GM12878 (cell line): ENCODE measurements at regions not wholly inside any gene's neighbourhood (a gene's known extent, or its start where the extent isn't known, plus 50 kb on each side); places are given as distances from the start of the nearest gene placed in this dataset.

Experiments
- ATAC-seq: fragments of 200-7000 bp; cut with Tn5 transposase; 3 replicates; pipeline ENCODE4 v1.9.1; 2020; ENCODE audit warnings: mild to moderate bottlenecking, moderate library complexity
- BruUV-seq: library from RNA; stranded (reverse); fragments of 400-500 nt; replicated peaks from 2 replicates; lab custom pipeline; 2021; lab: Mats Ljungman, UMichigan
- CTCF ChIA-PET: fragments of 300-600 bp; sonication (Branson Sonifier 250); formaldehyde crosslinking; extraction: SDS; loops from one replicate; lab custom pipeline; 2021; ENCODE audit warnings: inconsistent platforms; lab: Yijun Ruan, JAX
- POLR2A ChIA-PET: fragments of 350-600 bp; formaldehyde crosslinking; extraction: SDS; loops from one replicate; lab custom pipeline; 2021; ENCODE audit warnings: inconsistent platforms; lab: Charles Lee
- RAD21 ChIA-PET: fragments of 300-600 bp; sonication (Branson Sonifier 250); formaldehyde crosslinking; loops from one replicate; lab custom pipeline; 2023; ENCODE audit warnings: antibody characterized with exemption; ENCODE audit not compliant: unreplicated experiment; lab: Charles Lee
- SMC1A ChIA-PET: fragments of 300-600 bp; sonication (Branson Sonifier 250); formaldehyde crosslinking; loops from one replicate; lab custom pipeline; 2023; ENCODE audit not compliant: unreplicated experiment, uncharacterized antibody; lab: Charles Lee
- DNase-seq: peaks from one replicate; pipeline ENCODE4 v3.0.0-alpha.2; 2011; ENCODE audit warnings: low read depth, low spot score
- FAIRE-seq: peaks from 3 replicates; lab custom pipeline; 2011; peaks lifted over from hg19 to GRCh38; lab: Jason Lieb, UNC
- H2AFZ ChIP-seq: 2 replicates; pipeline ENCODE4 v1.6.0; 2011; ENCODE audit warnings: low read depth, low read length, control low read depth; ENCODE audit not compliant: control insufficient read depth
- H3K27ac ChIP-seq: 2 replicates; pipeline ENCODE4 v1.5.1; 2011; ENCODE audit warnings: control low read depth; ENCODE audit not compliant: control insufficient read depth, insufficient read depth
- H3K27me3 ChIP-seq, 2 experiments: replicated peaks in 1 of 2; 2 replicates each; pipeline versions ENCODE4 v1.6.0 to v1.6.1; 2011; ENCODE audit warnings: low read length in 1 of 2; ENCODE audit not compliant: control insufficient read depth in 2 of 2, insufficient read depth in 2 of 2
- H3K36me3 ChIP-seq, 2 experiments: 2 replicates each; pipeline ENCODE4 v1.5.1; 2011; ENCODE audit warnings: low read length in 1 of 2; ENCODE audit not compliant: control insufficient read depth in 2 of 2, insufficient read depth in 2 of 2
- H3K4me1 ChIP-seq: 2 replicates; pipeline ENCODE4 v1.6.1; 2011; ENCODE audit warnings: mild to moderate bottlenecking, low read length, moderate library complexity, mixed read lengths; ENCODE audit not compliant: control insufficient read depth, insufficient read depth
- H3K4me2 ChIP-seq: 2 replicates; pipeline ENCODE4 v1.6.0; 2011; ENCODE audit warnings: control low read depth; ENCODE audit not compliant: control insufficient read depth, insufficient read depth
- H3K4me3 ChIP-seq: fragments of 200-600 bp; sonication (generic); 2 replicates; pipeline ENCODE4 v1.5.1; 2016
- H3K79me2 ChIP-seq: 2 replicates; pipeline ENCODE4 v1.6.0; 2011; ENCODE audit warnings: low read length; ENCODE audit not compliant: control insufficient read depth, insufficient read depth
- H3K9ac ChIP-seq: 2 replicates; pipeline ENCODE4 v1.8.0; 2011; ENCODE audit warnings: low read length, control low read depth, mixed read lengths; ENCODE audit not compliant: control insufficient read depth, insufficient read depth
- H3K9me3 ChIP-seq: replicated peaks from 3 replicates; pipeline ENCODE4 v1.5.1; 2011; ENCODE audit warnings: mild to moderate bottlenecking, low read length; ENCODE audit not compliant: control insufficient read depth, insufficient read depth
- H4K20me1 ChIP-seq: 2 replicates; pipeline ENCODE4 v1.6.0; 2011; ENCODE audit not compliant: control insufficient read depth, insufficient read depth
- ATF3 ChIP-seq: IDR thresholded peaks from 2 replicates; pipeline ENCODE4 v1.6.1; 2011; ENCODE audit warnings: low read depth, mild to moderate bottlenecking, low read length, moderate library complexity, borderline replicate concordance; ENCODE audit errors: extremely low read depth
- ATF7 ChIP-seq: fragments of 450-650 bp; IDR thresholded peaks from 2 replicates; pipeline ENCODE4 v1.6.1; 2016; ENCODE audit warnings: low read depth, mild to moderate bottlenecking
- EED ChIP-seq: sonication (generic); IDR thresholded peaks from 2 replicates; pipeline ENCODE4 v1.6.1; 2016; ENCODE audit warnings: antibody characterized with exemption, low read depth
- HDAC2 ChIP-seq: fragments of 200-600 bp; sonication (generic); IDR thresholded peaks from 2 replicates; pipeline ENCODE4 v1.6.1; 2017
- JUNB ChIP-seq: IDR thresholded peaks from 2 replicates; pipeline ENCODE4 v1.6.1; 2016; ENCODE audit warnings: antibody characterized with exemption, mild to moderate bottlenecking
- NFIC ChIP-seq: IDR thresholded peaks from 2 replicates; pipeline ENCODE4 v1.6.1; 2012; ENCODE audit warnings: low read depth, mild to moderate bottlenecking, inconsistent platforms, low read length, moderate library complexity
- POLR2AphosphoS2 ChIP-seq: IDR thresholded peaks from 2 replicates; pipeline ENCODE4 v1.6.1; 2011; ENCODE audit warnings: low read depth, mild to moderate bottlenecking, low read length, improper control_type of control experiment, moderate library complexity
- RELA ChIP-seq: fragments of 450-650 bp; IDR thresholded peaks from 2 replicates; pipeline ENCODE4 v1.8.0; 2014; ENCODE audit warnings: borderline replicate concordance; ENCODE audit not compliant: partially characterized antibody
- TAF1 ChIP-seq: IDR thresholded peaks from 2 replicates; pipeline ENCODE4 v1.6.1; 2011; ENCODE audit warnings: mild to moderate bottlenecking, low read depth, low read length, borderline replicate concordance
- ZNF24 ChIP-seq: fragments of 450-650 bp; IDR thresholded peaks from 2 replicates; pipeline ENCODE4 v1.6.1; 2017; ENCODE audit warnings: antibody characterized with exemption, mild to moderate bottlenecking
- WGBS: methylation state at CpG from one replicate; pipeline ENCODE4 v1.1.6; 2016; ENCODE audit warnings: low lambda C conversion rate; ENCODE audit not compliant: insufficient replicate concordance, insufficient coverage; ENCODE audit errors: missing lambda C conversion rate; 5-methylcytosine and 5-hydroxymethylcytosine counted together
- in situ Hi-C: fragments of 300-500 bp; cut with MboI; formaldehyde crosslinking; loops from 9 replicates; pipeline ENCODE4 v1.14.3; 2018; ENCODE audit warnings: mixed read lengths
- intact Hi-C: fragments of 100-400 bp; cut with micrococcal nuclease; formaldehyde crosslinking; loops from one replicate; pipeline ENCODE4 v1.14.2; 2022; ENCODE audit not compliant: unreplicated experiment
- TF ChIP-seq, protein P1 (sequence below): fragments of 450-650 bp; IDR thresholded peaks from 2 replicates; pipeline ENCODE4 v1.6.1; 2017; ENCODE audit warnings: mild to moderate bottlenecking, low read depth, inconsistent platforms; ENCODE audit not compliant: poor library complexity, severe bottlenecking

DNA sequence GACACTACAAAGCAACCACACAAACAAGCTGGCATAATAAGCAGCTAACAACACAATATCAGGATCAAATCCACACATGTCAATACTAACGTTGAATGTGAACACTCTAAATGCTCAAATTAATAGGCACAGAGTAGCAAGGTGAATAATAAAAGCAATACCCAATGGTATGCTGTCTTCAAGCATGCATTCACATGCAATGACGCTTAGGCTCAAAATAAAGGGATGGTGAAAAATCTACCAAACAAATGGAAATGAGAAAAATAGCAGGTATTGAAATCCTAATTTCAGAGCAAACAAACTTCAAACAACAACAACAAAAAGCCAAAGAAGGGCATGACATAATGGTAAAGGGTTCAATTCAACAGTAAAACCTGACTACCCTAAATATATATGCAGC lies 74.0 kb upstream of the FAM47B start (continued):
- TF ChIP-seq ATF3: no peak
- no peak for TF ChIP-seq ZNF24
- TF ChIP-seq TAF1: no peak
- TF ChIP-seq, protein P1, sequence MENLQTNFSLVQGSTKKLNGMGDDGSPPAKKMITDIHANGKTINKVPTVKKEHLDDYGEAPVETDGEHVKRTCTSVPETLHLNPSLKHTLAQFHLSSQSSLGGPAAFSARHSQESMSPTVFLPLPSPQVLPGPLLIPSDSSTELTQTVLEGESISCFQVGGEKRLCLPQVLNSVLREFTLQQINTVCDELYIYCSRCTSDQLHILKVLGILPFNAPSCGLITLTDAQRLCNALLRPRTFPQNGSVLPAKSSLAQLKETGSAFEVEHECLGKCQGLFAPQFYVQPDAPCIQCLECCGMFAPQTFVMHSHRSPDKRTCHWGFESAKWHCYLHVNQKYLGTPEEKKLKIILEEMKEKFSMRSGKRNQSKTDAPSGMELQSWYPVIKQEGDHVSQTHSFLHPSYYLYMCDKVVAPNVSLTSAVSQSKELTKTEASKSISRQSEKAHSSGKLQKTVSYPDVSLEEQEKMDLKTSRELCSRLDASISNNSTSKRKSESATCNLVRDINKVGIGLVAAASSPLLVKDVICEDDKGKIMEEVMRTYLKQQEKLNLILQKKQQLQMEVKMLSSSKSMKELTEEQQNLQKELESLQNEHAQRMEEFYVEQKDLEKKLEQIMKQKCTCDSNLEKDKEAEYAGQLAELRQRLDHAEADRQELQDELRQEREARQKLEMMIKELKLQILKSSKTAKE: no peak

DNA sequence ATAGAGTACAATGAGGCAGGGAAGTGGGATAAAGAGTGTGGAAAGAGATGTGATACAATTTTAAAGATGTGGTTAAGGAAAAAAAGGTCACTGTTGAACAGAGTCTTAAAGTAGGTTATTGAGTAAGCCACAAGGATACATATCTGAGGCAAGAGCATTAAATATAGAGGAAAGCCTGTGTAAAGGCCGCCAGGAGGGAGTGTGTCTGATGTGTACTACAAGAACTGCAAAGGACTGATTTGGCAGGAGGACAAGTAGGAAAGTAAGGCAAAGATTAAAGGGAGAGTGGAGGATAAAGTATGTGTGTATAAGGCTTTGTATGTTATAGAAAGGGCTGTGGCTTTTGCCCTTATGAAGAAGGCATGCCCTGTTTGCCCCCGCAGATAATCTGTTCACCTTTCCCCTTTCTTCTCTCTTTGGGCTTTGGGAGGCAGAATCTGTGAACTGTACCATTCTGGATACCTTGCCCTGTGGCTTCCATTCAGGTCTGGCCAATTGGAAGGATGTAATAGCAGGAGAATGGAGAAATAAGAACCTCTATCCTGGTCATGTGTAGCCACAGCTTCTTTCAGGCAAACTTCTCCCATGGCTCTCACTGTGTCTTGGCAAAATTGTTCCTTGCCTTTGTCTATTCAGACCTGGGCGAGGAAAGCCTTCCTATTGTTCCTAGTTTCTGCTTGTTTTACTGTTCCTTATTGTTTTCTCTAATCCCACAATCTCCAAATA lies 68.9 kb upstream of the FAM47B start:
- no peaks in the 10 kb centered on the region for H3K9me3 ChIP-seq
- no peaks in the 10 kb centered on the region for H3K27me3 ChIP-seq
- TF ChIP-seq RELA: no peak
- no peak for TF ChIP-seq NFIC
- TF ChIP-seq POLR2AphosphoS2: no peak
- no peak for TF ChIP-seq ATF7
- TF ChIP-seq EED: no peak
- TF ChIP-seq HDAC2: no peak
- TF ChIP-seq JUNB: no peak
- in situ Hi-C loops (no loop called here), intact Hi-C loops (no loop called here)
- no peak for ATAC-seq
- no peaks in the 10 kb centered on the region for H3K36me3 ChIP-seq
- 30% methylated on average over 3 of the region's 3 CpGs for WGBS
- no peak overlapping the region for H3K4me2 ChIP-seq
- no peak overlapping the region for H3K27ac ChIP-seq
- no peak for DNase-seq
- no peak overlapping the region for H3K4me3 ChIP-seq
- no peaks in the 10 kb centered on the region for H3K4me1 ChIP-seq
- no peaks in the 10 kb centered on the region for H4K20me1 ChIP-seq
- ChIA-PET POLR2A (interaction anchor here (0.5 kb wide), 1 partner anchor 418 kb away, joined by 3 read pairs; no protein-coding TSS in a partner anchor), SMC1A (no interaction called here), RAD21 (no interaction called here), CTCF (no interaction called here)
- H3K79me2 ChIP-seq: no peaks in the 10 kb centered on the region
- H2AFZ ChIP-seq: no peak overlapping the region
- BruUV-seq: no TSS peak
- no peak overlapping the region for H3K9ac ChIP-seq
- FAIRE-seq: no peak
